ENCODE measurements at regions not wholly inside any gene's neighbourhood (a gene's known extent, or its start where the extent isn't known, plus 50 kb on each side); places are given as distances from the start of the nearest gene placed in this dataset.

DNA sequence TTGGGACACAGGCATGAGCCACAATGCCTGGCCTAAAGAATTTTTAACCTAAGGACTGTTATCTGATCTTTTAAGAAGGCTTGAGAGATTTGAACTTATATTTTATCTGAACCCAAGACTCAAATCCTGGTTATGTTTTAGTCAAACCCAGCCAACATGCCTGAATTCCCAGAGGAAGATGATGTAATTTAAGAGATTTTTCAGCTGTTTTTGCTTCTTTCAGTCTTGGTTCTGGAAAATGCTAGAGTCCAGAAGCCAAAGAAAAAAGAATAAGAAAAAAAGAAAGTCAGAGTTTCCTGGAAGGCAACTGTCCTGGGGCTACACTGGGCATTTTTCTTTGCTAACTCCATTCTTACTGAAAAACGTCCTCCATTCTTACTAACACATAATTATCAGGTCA, 85.8 kb downstream of the SNX18 start:
- DNase-seq (no peak), ATAC-seq (no peak)
- H3K4me3 Mint-ChIP-seq, result no peak overlapping the region
- Histone ChIP-seq H3K36me3 (ENCODE audit: control insufficient read depth, insufficient read depth, low read length) (no peaks in the 10 kb centered on the region), H3K9me3 (ENCODE audit: control insufficient read depth, insufficient read depth, low read length) (no peaks in the 10 kb centered on the region), H3K4me1 (ENCODE audit: control insufficient read depth, insufficient read depth, low read length) (peaks cover 3% of the 10 kb centered on the region), H3K27ac (ENCODE audit: low read length) (no peak overlapping the region), H3K4me3 (ENCODE audit: low read length) (no peak overlapping the region), H3K27me3 (ENCODE audit: control insufficient read depth, insufficient read depth, low read length) (no peaks in the 10 kb centered on the region)
- H3K9me3 Mint-ChIP-seq, result no peaks in the 10 kb centered on the region
- WGBS (ENCODE audit: insufficient coverage), result 78% methylated on average over 1 of the region's 1 CpG
- H3K27me3 Mint-ChIP-seq (ENCODE audit: low read depth in 2 of 2), result no peaks in the 10 kb centered on the region
- H3K27ac Mint-ChIP-seq, result no peak overlapping the region
- H3K4me1 Mint-ChIP-seq, result peaks cover 16 to 31% of the 10 kb centered on the region in 2 donors
- intact Hi-C loops (cut with micrococcal nuclease), result no loop called here
- H3K36me3 Mint-ChIP-seq, result peaks cover 4% of the 10 kb centered on the region
- TF ChIP-seq, protein P1, sequence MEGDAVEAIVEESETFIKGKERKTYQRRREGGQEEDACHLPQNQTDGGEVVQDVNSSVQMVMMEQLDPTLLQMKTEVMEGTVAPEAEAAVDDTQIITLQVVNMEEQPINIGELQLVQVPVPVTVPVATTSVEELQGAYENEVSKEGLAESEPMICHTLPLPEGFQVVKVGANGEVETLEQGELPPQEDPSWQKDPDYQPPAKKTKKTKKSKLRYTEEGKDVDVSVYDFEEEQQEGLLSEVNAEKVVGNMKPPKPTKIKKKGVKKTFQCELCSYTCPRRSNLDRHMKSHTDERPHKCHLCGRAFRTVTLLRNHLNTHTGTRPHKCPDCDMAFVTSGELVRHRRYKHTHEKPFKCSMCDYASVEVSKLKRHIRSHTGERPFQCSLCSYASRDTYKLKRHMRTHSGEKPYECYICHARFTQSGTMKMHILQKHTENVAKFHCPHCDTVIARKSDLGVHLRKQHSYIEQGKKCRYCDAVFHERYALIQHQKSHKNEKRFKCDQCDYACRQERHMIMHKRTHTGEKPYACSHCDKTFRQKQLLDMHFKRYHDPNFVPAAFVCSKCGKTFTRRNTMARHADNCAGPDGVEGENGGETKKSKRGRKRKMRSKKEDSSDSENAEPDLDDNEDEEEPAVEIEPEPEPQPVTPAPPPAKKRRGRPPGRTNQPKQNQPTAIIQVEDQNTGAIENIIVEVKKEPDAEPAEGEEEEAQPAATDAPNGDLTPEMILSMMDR (IDR thresholded peaks at IDR 0.05), result no peak

DNA sequence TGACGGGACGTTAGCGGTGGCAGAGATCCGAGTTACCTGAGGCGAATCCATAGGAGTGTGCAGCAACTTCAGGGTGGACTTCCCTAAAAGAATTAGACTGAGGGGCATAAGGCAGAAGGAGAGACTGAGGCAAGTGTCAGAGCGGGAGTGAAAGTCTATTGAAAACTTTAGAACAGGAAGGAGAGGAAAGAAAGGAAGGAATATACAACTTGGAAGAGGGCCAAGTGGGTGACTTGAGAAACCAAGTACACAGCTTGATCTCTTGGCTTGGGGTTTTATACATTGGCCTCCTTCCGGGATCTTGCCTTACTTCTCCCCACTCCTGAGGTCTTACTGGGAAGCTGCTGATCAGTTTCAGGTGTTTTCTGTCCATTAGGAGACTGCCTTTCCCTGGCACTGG, 84.9 kb downstream of the SNX18 start:
- Mint-ChIP-seq H3K27me3 (ENCODE audit: low read depth in 2 of 2) (no peaks in the 10 kb centered on the region), H3K9me3 (peaks cover 2 to 4% of the 10 kb centered on the region in 2 donors), H3K4me1 (peaks cover 16 to 30% of the 10 kb centered on the region in 2 donors), H3K27ac (no peak overlapping the region), H3K36me3 (peaks cover 13% of the 10 kb centered on the region), H3K4me3 (no peak overlapping the region)
- intact Hi-C loops (cut with micrococcal nuclease), result no loop called here
- Histone ChIP-seq H3K27ac (ENCODE audit: low read length) (no peak overlapping the region), H3K27me3 (ENCODE audit: control insufficient read depth, insufficient read depth, low read length) (no peaks in the 10 kb centered on the region), H3K4me3 (ENCODE audit: low read length) (no peak overlapping the region), H3K4me1 (ENCODE audit: control insufficient read depth, insufficient read depth, low read length) (peaks cover 3% of the 10 kb centered on the region), H3K36me3 (ENCODE audit: control insufficient read depth, insufficient read depth, low read length) (no peaks in the 10 kb centered on the region), H3K9me3 (ENCODE audit: control insufficient read depth, insufficient read depth, low read length) (no peaks in the 10 kb centered on the region)
- 92% methylated on average over 7 of the region's 7 CpGs for WGBS (ENCODE audit: insufficient coverage)
- DNase-seq (no peak), ATAC-seq (no peak)
- TF ChIP-seq, protein P1 (IDR thresholded peaks at IDR 0.05), result no peak

DNA sequence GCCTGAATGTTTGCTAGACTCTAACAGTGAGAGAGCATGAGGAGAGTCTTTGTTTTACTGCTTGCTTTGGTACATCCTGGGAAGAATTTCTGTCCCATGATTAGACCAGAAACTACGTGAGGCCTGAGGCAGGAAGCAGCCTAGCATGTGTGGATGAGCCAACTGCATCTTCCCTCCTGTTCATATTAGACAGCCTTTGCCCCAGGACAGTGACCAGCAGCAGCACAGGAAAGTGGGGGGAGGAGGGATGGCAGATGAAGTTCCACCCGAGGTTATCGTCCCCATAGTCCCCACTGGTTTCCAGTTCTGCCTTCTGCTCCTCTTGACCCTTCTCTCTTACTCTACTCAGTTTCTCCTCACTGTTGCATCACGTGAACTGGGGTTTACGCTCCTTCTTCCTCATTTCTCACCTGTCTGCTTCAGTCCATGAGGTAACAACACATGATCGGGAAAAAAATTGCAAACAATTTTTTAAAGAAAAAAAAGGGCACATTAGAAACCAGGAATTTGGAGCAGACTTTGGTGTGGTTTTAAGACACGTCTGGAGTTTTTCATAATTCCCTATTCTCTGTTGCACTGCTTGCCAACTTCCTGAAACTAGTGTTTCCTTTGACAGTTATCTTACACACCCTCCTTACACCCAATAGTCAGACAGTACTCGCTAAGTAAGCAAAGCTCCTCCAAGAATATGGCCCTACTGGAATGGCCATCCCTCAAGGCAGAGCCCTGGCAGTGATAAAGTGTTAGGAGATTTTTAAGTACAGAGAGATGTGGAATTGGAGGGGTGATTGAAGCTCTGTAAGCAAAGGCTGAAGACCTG, 84.1 kb downstream of the SNX18 start:
- no peak overlapping the region for H3K4me3 ChIP-seq (ENCODE audit: low read length)
- no peak overlapping the region for H3K27ac ChIP-seq (ENCODE audit: low read length)
- TF ChIP-seq, protein P1 (IDR thresholded peaks at IDR 0.05), result no peak
- no peaks in the 10 kb centered on the region for H3K36me3 ChIP-seq (ENCODE audit: control insufficient read depth, insufficient read depth, low read length)
- WGBS (ENCODE audit: insufficient coverage), result 75% methylated on average over 8 of the region's 8 CpGs
- Mint-ChIP-seq H3K4me3 (no peak overlapping the region), H3K27me3 (ENCODE audit: low read depth in 2 of 2) (no peaks in the 10 kb centered on the region), H3K27ac (no peak overlapping the region), H3K9me3 (peaks cover 4 to 10% of the 10 kb centered on the region in 2 donors), H3K4me1 (peaks cover 15 to 30% of the 10 kb centered on the region in 2 donors), H3K36me3 (peaks cover 20% of the 10 kb centered on the region)
- no peaks in the 10 kb centered on the region for H3K27me3 ChIP-seq (ENCODE audit: control insufficient read depth, insufficient read depth, low read length)
- no peaks in the 10 kb centered on the region for H3K9me3 ChIP-seq (ENCODE audit: control insufficient read depth, insufficient read depth, low read length)
- ATAC-seq (no peak), DNase-seq (no peak)
- intact Hi-C loops (cut with micrococcal nuclease), result no loop called here
- peaks cover 3% of the 10 kb centered on the region for H3K4me1 ChIP-seq (ENCODE audit: control insufficient read depth, insufficient read depth, low read length)
